NCI-H146 (cell line): ENCODE measurements at regions not wholly inside any gene's neighbourhood (a gene's known extent, or its start where the extent isn't known, plus 50 kb on each side); places are given as distances from the start of the nearest gene placed in this dataset.

Source experiments
- DNase-seq: peaks from one replicate; lab custom pipeline; 2025; lab: John Stamatoyannopoulos, UW

DNA sequence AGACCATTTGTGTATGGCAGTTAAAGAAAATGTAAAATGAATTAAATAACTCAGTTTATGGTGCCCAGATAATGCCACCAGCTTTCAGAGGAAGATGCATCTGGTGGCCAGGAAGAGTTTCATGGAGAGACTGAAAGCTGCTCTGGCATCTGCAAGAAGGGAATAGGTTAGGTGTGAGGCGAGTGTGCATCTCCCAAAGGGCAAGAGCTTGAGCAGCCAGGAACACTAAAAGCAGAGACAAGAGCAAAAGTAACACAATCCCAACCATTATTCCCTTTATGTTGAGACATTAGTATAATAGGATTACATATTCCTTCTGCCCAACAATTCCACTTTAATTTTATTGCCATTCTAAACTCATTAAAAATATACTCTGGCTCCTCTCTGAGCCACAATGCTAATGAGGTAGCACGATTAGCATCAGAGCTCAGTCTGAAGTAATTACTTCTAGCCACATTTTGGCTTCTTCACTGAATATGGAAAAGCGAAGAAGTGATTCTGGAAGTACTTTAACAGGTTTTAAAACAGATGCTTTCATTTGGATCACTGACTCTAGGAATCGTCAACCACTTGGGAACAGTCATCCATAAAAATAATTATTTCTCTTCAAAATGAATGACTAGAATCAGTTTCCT lies 309.4 kb upstream of the TMTC1 start:
- no peak for DNase-seq

DNA sequence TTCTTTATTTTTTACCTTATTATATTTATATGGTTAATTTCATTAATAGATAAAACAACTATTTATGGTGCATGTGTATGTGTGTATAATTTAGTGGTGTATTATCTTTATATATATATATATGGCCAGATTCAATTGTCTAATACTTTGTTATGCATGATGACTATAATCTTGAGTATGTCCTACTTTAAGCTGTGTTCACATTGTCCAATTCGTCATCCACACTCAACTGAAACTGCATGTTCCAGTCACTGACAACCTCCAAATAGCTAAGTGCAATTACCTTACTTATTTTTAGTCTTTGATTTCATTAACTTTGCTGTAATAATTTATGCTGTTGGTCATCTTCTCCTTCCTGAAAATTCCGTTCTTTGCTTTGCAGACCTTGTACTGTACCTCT lies 306.5 kb upstream of the TMTC1 start:
- no peak for DNase-seq

DNA sequence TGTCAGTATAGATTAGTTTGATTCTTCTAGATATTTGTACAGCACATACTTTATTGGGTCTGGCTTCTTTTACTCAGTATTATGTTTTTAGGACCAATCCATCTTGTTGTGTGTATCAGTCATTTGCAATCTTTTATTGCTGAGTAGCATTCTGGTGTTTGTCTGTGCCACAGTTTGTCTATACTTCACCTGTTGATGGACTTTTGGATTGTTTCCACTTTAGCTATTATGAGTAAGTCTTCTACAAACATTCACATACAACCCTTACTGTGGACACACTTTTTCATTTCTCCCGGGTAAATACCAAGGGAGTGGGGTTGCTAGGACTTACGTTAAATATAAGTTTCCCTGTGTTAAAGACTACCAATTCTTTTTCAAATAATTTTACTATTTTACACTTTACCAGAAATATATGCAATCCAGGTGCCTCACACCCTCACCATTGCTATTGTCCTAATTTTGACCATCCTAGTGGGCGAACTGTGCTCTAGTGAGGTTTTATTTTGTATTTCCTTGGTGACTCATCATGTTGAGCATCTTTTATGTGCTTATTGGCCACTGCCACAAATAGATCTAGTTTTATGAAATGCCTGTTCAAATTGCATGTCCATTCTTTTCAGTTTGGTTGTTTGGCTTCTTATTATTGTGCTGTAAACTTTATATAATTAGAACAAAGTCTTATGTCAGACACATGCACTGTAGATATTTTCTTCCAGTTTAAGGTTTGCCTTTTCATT lies 304.7 kb upstream of the TMTC1 start:
- no peak for DNase-seq

DNA sequence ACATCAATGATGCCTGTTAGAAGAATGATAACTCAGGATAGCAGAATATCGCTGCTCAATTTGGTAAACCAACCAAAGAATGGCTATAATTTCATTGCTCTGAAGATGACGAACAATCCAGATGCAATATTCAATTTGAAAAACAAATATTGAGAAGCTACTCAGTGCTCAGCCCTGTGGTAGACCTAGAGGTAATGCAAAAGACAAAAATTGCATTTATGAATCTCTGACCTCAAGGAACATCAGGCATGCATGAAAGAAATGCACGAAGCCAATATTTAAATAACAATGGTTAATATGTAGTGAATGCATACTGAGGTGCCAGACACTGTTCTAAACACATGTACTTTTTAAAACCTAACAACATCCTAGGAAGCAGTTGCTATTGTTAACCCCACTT lies 298.6 kb upstream of the TMTC1 start:
- no peak for DNase-seq

DNA sequence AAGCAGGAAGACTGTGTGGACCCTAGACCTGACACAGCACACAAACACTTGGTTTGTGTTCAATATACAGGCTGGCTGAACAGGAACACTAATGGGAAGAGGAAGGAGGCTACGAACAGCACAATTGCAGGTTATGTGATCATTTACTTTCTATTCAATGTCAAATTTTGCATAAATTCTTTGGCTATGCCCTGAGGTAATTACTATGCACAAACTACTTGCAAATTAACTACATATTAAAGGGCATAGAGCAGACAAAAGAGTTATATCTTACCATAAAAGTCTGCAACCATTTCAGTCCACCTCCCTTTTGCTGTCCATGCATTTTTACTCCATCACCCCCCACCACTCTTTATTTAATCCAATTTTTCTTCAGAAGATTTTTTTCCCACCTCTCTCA lies 291.2 kb upstream of the TMTC1 start:
- DNase-seq, result no peak

DNA sequence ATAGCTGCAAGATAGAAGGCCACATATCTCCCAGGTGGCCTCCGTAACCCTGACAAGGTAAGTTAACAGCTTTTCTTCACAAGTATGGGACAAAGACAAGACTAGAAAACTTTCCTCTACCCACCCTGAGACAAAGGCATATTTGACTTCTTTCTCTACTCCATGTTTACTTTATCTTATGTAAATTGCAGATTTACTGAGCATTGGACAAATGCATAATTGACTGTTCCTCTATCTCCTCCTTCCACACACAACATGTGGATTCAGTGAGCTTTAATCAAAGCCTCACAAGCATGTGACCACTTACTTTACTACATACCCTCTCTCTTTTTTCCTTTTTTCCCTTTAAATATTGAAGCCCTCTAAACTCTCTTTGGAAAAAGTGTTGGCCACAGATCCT lies 289.1 kb upstream of the TMTC1 start:
- no peak for DNase-seq

DNA sequence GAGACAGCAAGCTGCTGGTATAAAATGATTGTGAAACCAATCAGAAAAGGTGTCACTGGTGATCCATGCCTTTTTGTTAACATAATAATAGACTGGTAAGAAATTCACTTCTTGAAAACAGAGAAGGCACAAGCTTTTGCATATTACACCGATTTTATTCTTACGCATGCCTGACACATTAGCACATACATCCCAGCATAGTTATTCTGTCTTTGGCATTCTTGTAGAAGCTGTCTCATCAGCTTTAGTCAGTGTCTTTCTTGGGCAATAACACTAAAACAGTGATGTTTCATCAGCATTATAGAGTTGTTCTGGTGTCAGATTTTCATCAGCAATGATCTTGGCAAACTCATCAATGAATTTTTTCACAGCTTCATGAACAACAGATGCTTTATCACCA lies 283.4 kb upstream of the TMTC1 start:
- no peak for DNase-seq

DNA sequence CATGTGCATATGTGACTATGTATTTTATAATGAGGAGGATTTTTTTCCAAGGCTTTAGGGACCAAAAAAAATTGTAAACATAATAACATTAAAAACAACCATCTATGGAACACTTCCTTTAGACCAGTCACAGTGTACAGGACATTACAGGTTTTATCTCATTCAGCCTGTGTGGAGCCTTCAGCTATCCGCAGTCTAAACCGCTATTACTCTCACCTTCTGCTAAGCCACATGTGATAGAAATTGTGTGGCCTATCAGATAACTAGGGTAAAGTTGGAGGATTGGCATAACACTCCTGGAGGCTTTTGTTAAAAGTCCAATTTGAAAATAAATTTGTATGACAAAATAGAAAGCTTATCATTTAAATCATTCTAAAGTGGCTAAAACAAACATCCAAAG lies 281.2 kb upstream of the TMTC1 start:
- no peak for DNase-seq

DNA sequence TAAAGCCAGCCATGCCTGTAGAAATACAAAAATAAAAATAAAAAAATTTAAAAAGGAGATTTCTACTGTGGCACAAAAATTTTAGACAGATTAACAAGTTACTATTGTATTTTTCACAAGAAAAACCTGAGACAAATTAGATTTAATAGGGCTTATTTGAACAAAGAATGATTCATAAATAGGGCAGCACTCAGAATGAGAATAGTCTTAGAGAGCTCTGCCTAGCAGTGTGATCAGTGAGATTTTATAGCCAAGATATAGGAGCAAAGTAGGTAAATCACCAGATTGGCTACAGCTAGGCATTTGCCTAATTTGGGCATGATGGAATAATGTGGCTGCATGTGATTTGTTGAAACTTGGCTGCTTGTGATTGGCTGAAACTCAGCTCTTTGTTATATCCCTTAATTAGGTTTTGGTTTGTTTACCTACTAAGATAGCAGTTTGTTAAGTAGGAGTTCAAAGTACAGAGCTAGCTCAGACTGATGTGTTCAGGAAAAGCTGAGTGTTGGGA lies 279.7 kb upstream of the TMTC1 start:
- no peak for DNase-seq

DNA sequence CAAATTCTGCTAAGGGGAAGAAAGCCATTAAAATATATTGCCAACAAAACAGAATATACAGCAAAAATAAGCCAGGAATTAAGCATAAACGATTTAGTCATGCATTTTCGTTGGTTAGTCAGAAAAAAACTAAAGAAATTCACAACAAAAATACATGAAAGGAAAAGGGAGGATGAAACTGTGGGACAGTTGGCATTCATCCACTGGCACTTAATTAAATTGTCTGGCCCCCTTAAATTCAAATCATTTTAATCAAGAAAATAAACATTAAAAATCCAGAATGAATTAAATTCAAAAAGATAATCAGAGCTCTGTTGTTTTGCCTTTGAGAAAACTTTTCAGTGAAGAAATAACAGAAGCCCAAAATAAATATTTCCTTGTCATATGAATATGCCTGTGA lies 264.6 kb upstream of the TMTC1 start:
- no peak for DNase-seq

DNA sequence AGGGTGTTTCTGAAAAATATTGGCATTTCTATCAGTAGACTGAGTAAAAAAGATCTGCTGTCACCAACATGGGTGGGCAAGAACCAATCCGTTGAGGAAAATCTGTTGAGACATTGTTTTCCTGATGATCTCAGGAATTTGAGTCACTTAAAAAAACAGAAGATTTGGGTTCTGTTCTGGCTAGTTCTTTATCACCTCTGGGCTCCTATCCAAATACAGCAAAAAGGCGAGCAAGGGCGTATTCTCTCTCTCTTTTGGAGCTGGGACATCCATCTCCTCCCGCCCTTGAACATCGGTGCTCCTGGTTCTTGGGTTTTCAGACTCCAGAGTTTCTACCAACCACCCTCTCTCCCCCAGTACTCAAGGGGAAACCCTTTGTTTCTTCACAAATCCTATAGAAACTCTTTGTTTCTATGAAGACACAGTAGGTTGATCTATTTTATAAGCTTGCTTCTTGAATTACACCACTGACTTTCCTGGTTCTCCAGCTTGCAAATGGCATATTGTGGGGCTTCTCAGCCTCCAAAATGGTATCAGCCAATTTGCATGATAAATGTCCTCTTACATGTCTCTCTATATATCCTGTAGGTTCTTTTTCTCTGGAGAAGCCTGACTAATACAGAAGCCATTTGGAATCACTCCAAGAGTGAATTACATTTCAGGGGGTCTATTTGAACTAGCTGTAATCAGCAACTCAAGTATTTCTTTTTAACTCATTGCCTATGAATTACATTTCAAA lies 263.9 kb upstream of the TMTC1 start:
- no peak for DNase-seq

DNA sequence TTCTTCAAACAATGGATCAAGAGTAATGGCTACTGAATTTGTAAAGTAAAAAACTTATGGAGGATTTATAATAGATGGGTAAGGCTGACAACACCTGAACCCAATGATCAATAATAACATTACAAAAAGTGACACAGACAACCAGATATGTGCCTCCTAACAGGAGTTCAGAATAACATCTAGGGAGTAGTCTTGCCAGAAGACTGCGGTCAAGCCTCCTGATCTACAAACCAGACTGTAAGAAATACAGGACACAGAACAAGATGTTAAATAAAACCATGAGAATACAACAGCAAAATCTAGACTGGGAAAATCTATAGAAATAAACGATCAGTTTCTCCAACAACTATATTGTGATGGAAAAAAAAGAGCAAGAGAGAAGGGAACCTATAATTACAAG lies 262.6 kb upstream of the TMTC1 start:
- DNase-seq, result no peak

DNA sequence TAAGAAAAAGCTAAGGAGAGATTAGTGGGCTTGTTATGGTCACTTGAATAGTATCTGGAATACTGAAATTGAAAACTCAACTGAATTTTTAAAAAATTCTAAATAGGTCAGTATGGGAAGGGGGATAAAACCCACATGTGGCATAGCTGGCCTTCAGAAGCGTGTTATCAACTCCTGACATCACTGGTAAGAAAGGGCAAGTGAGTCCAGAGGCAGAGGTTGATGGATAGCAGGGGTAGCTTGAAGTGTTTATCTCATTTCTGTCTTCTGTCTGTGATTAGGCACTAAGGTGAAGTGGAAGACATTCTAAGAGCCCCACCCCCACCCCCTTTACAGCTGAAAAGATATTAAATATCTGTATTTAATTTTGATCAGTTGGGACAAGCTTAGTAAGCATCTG lies 261.4 kb upstream of the TMTC1 start:
- no peak for DNase-seq

DNA sequence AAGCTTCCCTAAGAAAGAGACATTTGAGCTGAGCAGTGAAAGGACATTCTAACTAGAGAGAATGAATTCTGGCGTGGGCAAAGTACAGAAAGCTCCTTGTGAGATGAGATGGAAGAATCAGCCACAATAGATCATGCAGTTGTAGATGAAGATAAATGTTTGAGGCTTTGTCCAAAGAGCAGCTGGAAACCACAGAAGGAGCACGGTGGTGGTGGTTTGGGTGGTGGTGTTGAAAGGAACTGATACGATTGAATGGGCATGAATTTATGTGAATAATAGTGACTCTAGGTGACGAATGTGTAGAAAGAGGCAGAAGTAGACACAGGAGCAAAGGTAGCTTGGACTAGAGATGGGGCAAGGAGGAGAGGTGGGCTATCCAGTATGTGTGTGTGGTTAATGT lies 260.5 kb upstream of the TMTC1 start:
- DNase-seq, result no peak

DNA sequence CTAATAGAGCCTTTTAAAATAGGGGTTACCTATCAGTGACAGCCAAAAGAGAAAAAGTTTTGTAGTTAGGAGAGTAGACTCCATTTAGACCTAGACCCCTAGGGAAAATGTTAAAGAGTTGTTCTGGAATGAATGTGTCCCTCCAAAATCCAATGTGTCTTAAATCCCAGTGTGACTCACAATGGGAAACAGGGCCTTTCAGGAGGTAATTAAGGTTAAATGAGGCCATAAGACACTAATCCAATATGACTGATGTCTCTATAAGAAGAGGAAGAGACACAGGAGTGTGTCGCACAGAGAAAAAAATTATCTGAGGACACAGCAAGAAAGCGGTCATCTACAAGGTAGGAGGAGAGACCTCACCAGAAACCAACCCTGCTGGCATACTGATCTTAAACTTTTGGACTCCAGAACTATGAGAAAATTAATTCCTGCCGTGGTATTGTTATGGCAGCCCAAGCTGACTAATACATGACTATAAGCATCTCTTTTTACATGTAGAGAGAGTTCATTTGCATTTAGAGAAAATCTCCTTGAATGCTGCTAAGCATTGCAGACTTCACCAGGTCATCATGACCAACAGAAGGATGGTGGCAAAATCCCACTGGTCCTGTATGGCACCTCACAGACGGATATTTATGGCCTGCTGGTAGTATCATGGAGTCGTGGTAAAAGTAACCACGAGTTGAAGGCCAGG lies 259.6 kb upstream of the TMTC1 start:
- DNase-seq, result no peak

DNA sequence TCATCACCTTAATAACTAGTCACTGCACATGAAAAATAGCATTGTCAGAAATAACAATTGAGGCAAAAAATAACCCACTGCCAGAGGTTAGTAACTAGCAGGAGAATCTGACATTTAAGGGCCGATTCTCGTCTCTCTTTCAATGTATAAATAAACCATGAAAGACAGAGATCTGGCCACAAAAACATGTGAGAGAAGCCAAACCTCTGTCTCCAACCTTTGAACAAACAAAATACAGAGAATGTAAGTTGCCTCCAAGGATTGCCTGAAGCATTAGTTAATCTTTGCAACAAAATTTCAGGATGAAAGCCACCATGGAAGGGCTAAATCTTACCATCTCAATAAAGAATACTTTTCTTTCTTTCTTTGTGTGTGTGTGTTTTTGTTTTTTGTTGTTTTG lies 257.4 kb upstream of the TMTC1 start:
- DNase-seq, result no peak

DNA sequence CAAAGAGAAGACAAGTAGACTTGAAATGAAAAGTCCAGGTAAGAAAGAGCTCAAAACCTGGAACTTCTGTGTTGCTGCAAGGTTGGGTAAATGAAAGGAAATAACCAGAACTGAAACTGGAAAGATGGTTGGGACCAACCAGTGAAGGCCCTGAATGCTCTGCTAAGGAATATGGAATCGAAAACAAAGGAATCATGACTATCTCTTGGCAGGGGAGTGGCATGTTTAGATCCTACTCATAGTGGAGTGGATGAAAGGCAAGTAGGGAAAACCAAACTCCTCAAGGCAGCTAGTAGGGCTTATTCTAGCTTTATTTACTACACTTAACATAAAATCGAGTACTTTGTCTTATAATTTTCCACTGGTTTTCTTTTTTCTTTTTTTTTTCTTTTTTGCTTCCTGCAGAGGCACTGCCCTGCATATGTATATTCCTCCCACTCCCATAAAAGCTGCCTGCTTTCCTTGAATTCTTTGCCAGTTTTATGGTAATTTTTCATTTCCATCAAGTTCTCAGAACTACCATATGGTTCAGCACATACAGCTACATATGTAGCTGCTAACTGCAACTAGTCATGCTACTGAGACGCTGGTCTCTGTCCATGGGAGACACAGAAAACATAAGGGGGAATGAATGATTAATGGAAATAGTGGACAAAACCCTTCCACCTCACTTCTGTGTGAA lies 247.1 kb upstream of the TMTC1 start:
- DNase-seq, result no peak

DNA sequence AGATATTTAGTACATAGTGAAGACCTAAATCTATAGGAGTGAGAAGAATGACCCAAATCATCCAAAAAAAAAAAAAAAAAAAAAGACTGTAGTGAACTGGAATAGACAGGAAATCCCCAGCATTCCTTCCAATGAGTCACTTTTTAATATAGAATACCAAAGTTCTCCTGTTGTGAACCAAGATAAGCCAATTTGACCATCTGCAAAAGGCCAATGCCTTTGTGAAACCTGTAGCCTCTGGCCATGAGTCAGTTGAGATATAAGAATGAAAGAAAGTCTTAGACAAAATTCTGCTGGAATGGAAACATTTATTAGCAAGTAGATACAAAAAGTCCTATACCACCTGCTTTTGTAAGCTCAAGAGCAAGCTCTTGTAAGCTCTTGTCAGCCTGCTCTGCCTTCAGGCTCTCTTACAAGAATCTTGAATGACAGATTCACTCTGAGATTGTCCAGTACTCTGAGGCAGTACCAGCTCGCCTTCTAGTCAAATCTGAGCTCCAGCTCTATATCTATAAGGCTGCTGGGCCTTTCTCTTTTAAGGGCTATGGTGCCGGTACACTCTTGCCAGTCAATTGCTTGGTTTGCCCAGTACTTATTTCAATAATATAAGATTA lies 243.0 kb upstream of the TMTC1 start:
- DNase-seq, result no peak

DNA sequence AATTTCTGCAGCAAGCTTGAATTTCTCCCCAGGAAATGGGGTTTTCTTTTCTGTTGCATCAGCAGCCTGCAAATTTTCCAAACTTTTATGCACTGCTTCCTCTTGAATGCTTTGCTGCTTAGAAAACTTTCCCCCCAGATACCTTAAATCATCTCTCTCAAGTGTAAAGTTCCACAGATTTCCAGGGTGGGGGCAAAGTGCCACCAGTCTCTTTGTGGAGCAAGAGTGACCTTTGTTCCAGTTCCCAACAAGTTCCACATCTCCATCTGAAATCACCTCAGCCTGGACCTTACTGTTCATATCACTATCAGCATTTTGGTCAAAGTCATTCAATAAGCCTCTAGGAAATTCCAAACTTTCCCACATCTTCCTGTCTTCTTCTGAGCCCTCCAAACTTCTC lies 241.6 kb upstream of the TMTC1 start:
- DNase-seq, result no peak

DNA sequence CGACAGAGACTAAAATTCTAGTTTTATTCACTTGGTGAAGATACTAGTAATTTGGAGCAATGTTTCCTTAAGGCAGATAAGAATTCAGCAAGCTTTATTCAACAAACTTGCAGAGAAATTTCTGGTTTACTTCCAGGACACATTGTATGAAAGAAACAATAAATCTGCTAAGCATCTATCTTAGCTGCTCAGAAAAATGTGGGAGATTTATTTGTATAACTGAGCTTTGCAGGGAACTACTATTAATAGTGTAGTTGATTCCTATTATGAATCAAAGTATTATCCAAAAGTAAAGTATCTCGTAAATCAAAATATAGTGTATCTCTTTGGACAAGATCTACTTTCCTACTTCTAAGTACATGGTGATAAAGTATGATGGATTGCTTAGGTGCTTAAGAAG lies 239.4 kb upstream of the TMTC1 start:
- no peak for DNase-seq

DNA sequence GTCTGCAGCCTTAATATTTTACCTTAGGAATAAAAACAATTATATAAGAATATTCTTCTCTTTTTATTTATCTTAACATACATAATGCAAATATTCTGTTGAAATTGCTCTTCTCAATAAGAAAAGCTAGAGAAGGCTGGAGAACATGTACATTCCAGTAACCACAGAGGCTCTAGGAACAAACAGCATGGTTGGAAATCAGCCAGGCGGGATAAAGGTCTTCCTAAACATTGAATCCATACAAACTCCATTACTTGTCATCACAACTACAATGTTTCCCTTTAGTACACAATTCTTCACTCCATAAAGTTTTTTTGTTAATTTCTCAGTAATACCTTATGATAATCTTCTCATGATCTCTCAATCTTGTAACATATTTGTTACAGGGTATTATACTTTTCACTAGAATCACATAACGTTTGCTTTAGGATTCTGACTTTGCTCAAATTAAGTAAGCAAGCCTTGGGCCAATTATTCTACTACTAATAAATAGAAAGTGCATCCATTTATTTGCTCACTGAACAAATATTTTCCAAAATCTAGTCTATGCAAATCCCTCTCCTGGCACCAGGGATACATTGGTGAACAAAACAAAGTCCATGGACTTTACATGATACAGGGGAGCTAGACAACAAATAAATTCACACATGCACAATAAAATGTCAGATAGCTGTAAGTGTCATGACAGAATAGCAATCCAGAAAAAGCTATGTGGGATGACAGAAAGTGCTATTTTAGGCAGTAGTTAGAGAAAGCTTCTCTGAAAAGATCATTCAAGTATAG lies 237.5 kb upstream of the TMTC1 start:
- no peak for DNase-seq
